Retinal pigment epithelial cell (primary cell): ENCODE measurements at regions not wholly inside any gene's neighbourhood (a gene's known extent, or its start where the extent isn't known, plus 50 kb on each side); places are given as distances from the start of the nearest gene placed in this dataset.
A peak's percentile ranks its signal among the peaks of the same experiment; 100 is the strongest.

Source experiments
- DNase-seq: peaks from one replicate; pipeline ENCODE4 v3.0.0-alpha.2; 2010; ENCODE audit warnings: low read depth
- H3K4me3 ChIP-seq: 2 replicates; pipeline ENCODE4 v1.5.1; 2011; ENCODE audit warnings: mild to moderate bottlenecking, low read length, control low read depth, moderate library complexity
- TF ChIP-seq, protein P1 (sequence below): conservative IDR thresholded peaks from 2 replicates; pipeline ENCODE4 v1.5.1; 2011; ENCODE audit warnings: low read depth, low read length, control low read depth, inconsistent platforms

DNA sequence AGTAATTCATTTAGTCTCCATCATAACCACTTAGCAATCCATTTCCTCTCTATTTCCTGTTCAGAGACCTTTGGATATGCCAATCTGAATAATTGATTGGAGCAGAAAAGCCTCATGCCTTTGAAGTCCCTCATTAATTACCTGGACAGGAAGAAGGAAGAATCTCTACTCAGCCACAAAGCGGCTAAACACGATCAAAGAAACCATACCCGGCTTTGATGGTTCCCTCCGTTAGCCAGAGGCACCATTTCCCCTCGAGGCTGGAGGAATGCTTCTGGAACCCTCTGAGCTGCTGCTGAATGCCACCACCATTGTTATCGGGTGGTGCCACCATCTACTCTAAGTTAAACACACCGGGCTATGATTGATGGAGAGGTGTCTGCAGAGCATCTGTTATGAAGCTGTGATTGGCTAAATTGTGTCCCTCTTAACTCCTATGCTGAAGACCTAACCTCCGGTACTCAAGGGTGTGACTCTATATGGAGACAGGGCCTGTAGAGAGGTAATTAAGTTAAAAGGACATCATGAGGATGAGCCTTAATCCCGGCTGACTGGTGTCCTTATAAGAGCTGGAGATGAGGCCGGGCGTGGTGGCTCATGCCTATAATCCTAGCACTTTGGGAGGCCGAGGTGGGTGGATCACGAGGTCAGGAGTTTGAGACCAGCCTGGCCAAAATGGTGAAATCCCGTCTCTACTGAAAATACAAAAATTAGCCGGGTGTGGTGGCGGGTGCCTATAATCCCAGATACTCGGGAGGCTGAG lies 168.6 kb downstream of the CTTN start:
- no peak overlapping the region for H3K4me3 ChIP-seq
- DNase-seq: no peak
- TF ChIP-seq, protein P1, sequence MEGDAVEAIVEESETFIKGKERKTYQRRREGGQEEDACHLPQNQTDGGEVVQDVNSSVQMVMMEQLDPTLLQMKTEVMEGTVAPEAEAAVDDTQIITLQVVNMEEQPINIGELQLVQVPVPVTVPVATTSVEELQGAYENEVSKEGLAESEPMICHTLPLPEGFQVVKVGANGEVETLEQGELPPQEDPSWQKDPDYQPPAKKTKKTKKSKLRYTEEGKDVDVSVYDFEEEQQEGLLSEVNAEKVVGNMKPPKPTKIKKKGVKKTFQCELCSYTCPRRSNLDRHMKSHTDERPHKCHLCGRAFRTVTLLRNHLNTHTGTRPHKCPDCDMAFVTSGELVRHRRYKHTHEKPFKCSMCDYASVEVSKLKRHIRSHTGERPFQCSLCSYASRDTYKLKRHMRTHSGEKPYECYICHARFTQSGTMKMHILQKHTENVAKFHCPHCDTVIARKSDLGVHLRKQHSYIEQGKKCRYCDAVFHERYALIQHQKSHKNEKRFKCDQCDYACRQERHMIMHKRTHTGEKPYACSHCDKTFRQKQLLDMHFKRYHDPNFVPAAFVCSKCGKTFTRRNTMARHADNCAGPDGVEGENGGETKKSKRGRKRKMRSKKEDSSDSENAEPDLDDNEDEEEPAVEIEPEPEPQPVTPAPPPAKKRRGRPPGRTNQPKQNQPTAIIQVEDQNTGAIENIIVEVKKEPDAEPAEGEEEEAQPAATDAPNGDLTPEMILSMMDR: no peak

- H3K4me3 ChIP-seq: peak overlapping the region; percentile 36
- DNase-seq: no peak
- TF ChIP-seq, protein P1: no peak
Measured at GRCh38 chr11:70567680-70568034, 169.3 kb downstream of the CTTN start.

- no peak for DNase-seq
- H3K4me3 ChIP-seq: peak overlapping the region; percentile 36
- TF ChIP-seq, protein P1: peak; percentile 52
Measured at GRCh38 chr11:70568035-70568813, 169.9 kb downstream of the CTTN start.

GRCh38 chr11:70568814-70569617 lies 170.7 kb downstream of the CTTN start:
- TF ChIP-seq, protein P1: no peak
- DNase-seq: no peak
- no peak overlapping the region for H3K4me3 ChIP-seq

GRCh38 chr11:70569618-70569890 lies 171.2 kb downstream of the CTTN start:
- DNase-seq: no peak
- H3K4me3 ChIP-seq: no peak overlapping the region
- TF ChIP-seq, protein P1: no peak

DNA sequence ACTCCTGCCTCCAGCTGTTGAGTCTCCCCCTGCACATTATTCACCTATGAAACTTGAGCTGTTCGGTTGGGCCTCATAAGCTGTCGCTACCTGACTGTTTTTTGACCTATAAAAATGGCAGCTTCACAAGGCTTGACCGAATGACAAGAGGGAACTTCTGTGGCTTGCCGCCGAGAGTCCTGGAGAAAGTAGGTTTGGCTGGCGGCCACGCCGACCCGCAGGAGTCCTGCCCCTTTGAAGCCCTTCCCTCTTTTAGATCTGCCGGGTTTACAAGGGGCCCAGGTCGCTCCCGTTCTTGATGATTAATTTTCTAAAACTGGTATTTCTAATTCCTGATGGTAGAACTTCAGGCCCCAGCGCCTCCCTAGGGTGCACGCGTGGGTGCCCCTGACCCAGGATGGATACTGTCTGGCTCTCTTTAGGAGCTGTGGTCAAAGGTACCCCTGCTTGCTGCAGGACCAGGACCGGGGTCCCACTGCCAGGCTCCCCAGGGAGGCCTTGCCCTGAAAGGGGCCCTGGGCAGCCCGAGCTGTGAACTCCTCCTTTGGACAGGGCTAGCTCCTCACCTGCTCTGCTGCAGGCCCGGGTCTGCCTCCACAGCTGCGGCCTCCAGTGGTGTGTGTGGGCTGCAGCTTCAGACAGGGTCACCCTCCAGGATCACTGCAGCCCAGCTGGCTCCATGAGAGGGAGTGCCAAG lies 171.8 kb downstream of the CTTN start:
- no peak overlapping the region for H3K4me3 ChIP-seq
- DNase-seq: no peak
- TF ChIP-seq, protein P1: no peak
